Activated naive CD8-positive, alpha-beta T cell treated with anti-CD3 and anti-CD28 coated beads, Interleukin-2, amount 50 U/mL, for 24 hours (primary cell): ENCODE measurements at regions not wholly inside any gene's neighbourhood (a gene's known extent, or its start where the extent isn't known, plus 50 kb on each side); places are given as distances from the start of the nearest gene placed in this dataset.
"Not testable (repeated sequence)": the region's sequence is repeated elsewhere in the genome, so short reads cannot be mapped to it uniquely, and the experiment has no call there.

Experiments used
- ATAC-seq: fragments of 150-1000 bp; cut with Tn5 transposase; one replicate; pipeline ENCODE4 v1.10.0; 2021
- DNase-seq: peaks from one replicate; pipeline ENCODE4 v3.0.0; 2021
- H3K27ac Mint-ChIP-seq: one replicate; pipeline ENCODE4 v1.8.0; 2021; ENCODE audit warnings: mild to moderate bottlenecking, mixed read lengths
- H3K27me3 Mint-ChIP-seq: one replicate; pipeline ENCODE4 v1.8.0; 2021; ENCODE audit warnings: mixed read lengths
- H3K36me3 Mint-ChIP-seq: one replicate; pipeline ENCODE4 v1.8.0; 2021; ENCODE audit warnings: low read depth, mixed read lengths
- H3K4me1 Mint-ChIP-seq: one replicate; pipeline ENCODE4 v1.8.0; 2021; ENCODE audit warnings: mixed read lengths
- H3K4me3 Mint-ChIP-seq: one replicate; pipeline ENCODE4 v1.8.0; 2021; ENCODE audit warnings: mild to moderate bottlenecking, moderate library complexity, mixed read lengths
- H3K9me3 Mint-ChIP-seq: one replicate; pipeline ENCODE4 v1.8.0; 2021; ENCODE audit warnings: mixed read lengths

- ATAC-seq, H3K27me3 Mint-ChIP-seq, H3K36me3 Mint-ChIP-seq, H3K9me3 Mint-ChIP-seq, H3K4me1 Mint-ChIP-seq, DNase-seq, H3K4me3 Mint-ChIP-seq, H3K27ac Mint-ChIP-seq: not testable (repeated sequence)
These were observed 138.9 kb downstream of the MACROH2A1 start for GRCh38 chr5:135260108-135260507.

- H3K27me3 Mint-ChIP-seq: peaks cover 3% of the 10 kb centered on the region
- H3K27ac Mint-ChIP-seq: no peak overlapping the region
- H3K4me1 Mint-ChIP-seq: no peaks in the 10 kb centered on the region
- H3K9me3 Mint-ChIP-seq: peaks cover 5% of the 10 kb centered on the region
- H3K36me3 Mint-ChIP-seq: no peaks in the 10 kb centered on the region
- DNase-seq: no peak
- no peak for ATAC-seq
- no peak overlapping the region for H3K4me3 Mint-ChIP-seq
These were observed 143.4 kb downstream of the MACROH2A1 start for GRCh38 chr5:135255461-135256178.

GRCh38 chr5:135254183-135254582 is 144.8 kb downstream of the MACROH2A1 start:
- DNase-seq (no peak), ATAC-seq (no peak)
- Mint-ChIP-seq H3K36me3 (no peaks in the 10 kb centered on the region), H3K27ac (no peak overlapping the region), H3K4me3 (no peak overlapping the region), H3K9me3 (no peaks in the 10 kb centered on the region), H3K27me3 (no peaks in the 10 kb centered on the region), H3K4me1 (no peaks in the 10 kb centered on the region)

- no peaks in the 10 kb centered on the region for H3K27me3 Mint-ChIP-seq
- no peaks in the 10 kb centered on the region for H3K36me3 Mint-ChIP-seq
- DNase-seq (no peak), ATAC-seq (no peak)
- H3K9me3 Mint-ChIP-seq: no peaks in the 10 kb centered on the region
- no peak overlapping the region for H3K27ac Mint-ChIP-seq
- no peaks in the 10 kb centered on the region for H3K4me1 Mint-ChIP-seq
- no peak overlapping the region for H3K4me3 Mint-ChIP-seq
These were observed 145.3 kb downstream of the MACROH2A1 start for GRCh38 chr5:135253601-135254178.

- no peak overlapping the region for H3K4me3 Mint-ChIP-seq
- ATAC-seq (no peak), DNase-seq (no peak)
- no peaks in the 10 kb centered on the region for H3K27me3 Mint-ChIP-seq
- H3K9me3 Mint-ChIP-seq: no peaks in the 10 kb centered on the region
- no peaks in the 10 kb centered on the region for H3K4me1 Mint-ChIP-seq
- no peak overlapping the region for H3K27ac Mint-ChIP-seq
- H3K36me3 Mint-ChIP-seq: no peaks in the 10 kb centered on the region
These were observed 147.9 kb downstream of the MACROH2A1 start for GRCh38 chr5:135251093-135251492.

- ATAC-seq (no peak), DNase-seq (no peak)
- H3K27me3 Mint-ChIP-seq: no peaks in the 10 kb centered on the region
- H3K27ac Mint-ChIP-seq: no peak overlapping the region
- no peak overlapping the region for H3K4me3 Mint-ChIP-seq
- H3K4me1 Mint-ChIP-seq: no peaks in the 10 kb centered on the region
- no peaks in the 10 kb centered on the region for H3K36me3 Mint-ChIP-seq
- no peaks in the 10 kb centered on the region for H3K9me3 Mint-ChIP-seq
These were observed 148.4 kb downstream of the MACROH2A1 start for GRCh38 chr5:135250671-135251070.

GRCh38 chr5:135249658-135250057 is 149.4 kb downstream of the MACROH2A1 start:
- Mint-ChIP-seq H3K27me3 (no peaks in the 10 kb centered on the region), H3K27ac (no peak overlapping the region), H3K4me3 (no peak overlapping the region), H3K4me1 (no peaks in the 10 kb centered on the region), H3K9me3 (no peaks in the 10 kb centered on the region), H3K36me3 (no peaks in the 10 kb centered on the region)
- no peak for ATAC-seq
- no peak for DNase-seq

GRCh38 chr5:135248801-135249231 is 150.2 kb downstream of the MACROH2A1 start:
- no peak for ATAC-seq
- no peaks in the 10 kb centered on the region for H3K36me3 Mint-ChIP-seq
- H3K4me1 Mint-ChIP-seq: no peaks in the 10 kb centered on the region
- no peak for DNase-seq
- no peak overlapping the region for H3K4me3 Mint-ChIP-seq
- H3K27me3 Mint-ChIP-seq: no peaks in the 10 kb centered on the region
- H3K27ac Mint-ChIP-seq: no peak overlapping the region
- no peaks in the 10 kb centered on the region for H3K9me3 Mint-ChIP-seq

GRCh38 chr5:135246923-135247795 is 151.9 kb downstream of the MACROH2A1 start:
- Mint-ChIP-seq H3K27ac (no peak overlapping the region), H3K9me3 (no peaks in the 10 kb centered on the region), H3K36me3 (no peaks in the 10 kb centered on the region), H3K4me3 (no peak overlapping the region), H3K27me3 (no peaks in the 10 kb centered on the region), H3K4me1 (no peaks in the 10 kb centered on the region)
- DNase-seq: no peak
- peak; percentile 56 for ATAC-seq

- no peak for DNase-seq
- H3K27ac Mint-ChIP-seq: no peak overlapping the region
- H3K4me1 Mint-ChIP-seq: no peaks in the 10 kb centered on the region
- ATAC-seq: no peak
- no peaks in the 10 kb centered on the region for H3K36me3 Mint-ChIP-seq
- H3K4me3 Mint-ChIP-seq: no peak overlapping the region
- H3K27me3 Mint-ChIP-seq: no peaks in the 10 kb centered on the region
- H3K9me3 Mint-ChIP-seq: no peaks in the 10 kb centered on the region
These were observed 152.5 kb downstream of the MACROH2A1 start for GRCh38 chr5:135246605-135246922.

GRCh38 chr5:135245521-135246499 is 153.2 kb downstream of the MACROH2A1 start:
- DNase-seq (no peak), ATAC-seq (no peak)
- Mint-ChIP-seq H3K4me1 (no peaks in the 10 kb centered on the region), H3K27me3 (no peaks in the 10 kb centered on the region), H3K27ac (no peak overlapping the region), H3K9me3 (no peaks in the 10 kb centered on the region), H3K36me3 (no peaks in the 10 kb centered on the region), H3K4me3 (no peak overlapping the region)

- no peak overlapping the region for H3K27ac Mint-ChIP-seq
These were observed 154.4 kb downstream of the MACROH2A1 start for GRCh38 chr5:135244620-135245021.

GRCh38 chr5:135243556-135244285 is 155.3 kb downstream of the MACROH2A1 start:
- Mint-ChIP-seq H3K36me3 (no peaks in the 10 kb centered on the region), H3K4me3 (no peak overlapping the region), H3K4me1 (no peaks in the 10 kb centered on the region), H3K27me3 (no peaks in the 10 kb centered on the region), H3K27ac (no peak overlapping the region), H3K9me3 (no peaks in the 10 kb centered on the region)
- ATAC-seq: no peak
- DNase-seq: no peak

More at GRCh38 chr5:135244620-135245021, 154.4 kb downstream of the MACROH2A1 start:
- H3K4me3 Mint-ChIP-seq: no peak overlapping the region
- no peaks in the 10 kb centered on the region for H3K36me3 Mint-ChIP-seq
- H3K27me3 Mint-ChIP-seq: no peaks in the 10 kb centered on the region
- ATAC-seq: no peak
- no peaks in the 10 kb centered on the region for H3K9me3 Mint-ChIP-seq
- no peaks in the 10 kb centered on the region for H3K4me1 Mint-ChIP-seq
- no peak for DNase-seq
